CD4-positive, alpha-beta T cell treated with Interleukin-6 for 4 hours (primary cell): ENCODE measurements at regions not wholly inside any gene's neighbourhood (a gene's known extent, or its start where the extent isn't known, plus 50 kb on each side); places are given as distances from the start of the nearest gene placed in this dataset.

ENCODE experiments used
- DNase-seq: peaks from one replicate; pipeline ENCODE4 v3.0.0-alpha.2; 2020; ENCODE audit warnings: mixed read lengths

- DNase-seq, result no peak
Measured at GRCh38 chr10:105339669-105340068, 698.6 kb downstream of the SORCS3 start.

GRCh38 chr10:105328503-105329133 is 687.5 kb downstream of the SORCS3 start:
- DNase-seq, result no peak
